H9 (cell line): ENCODE measurements at regions not wholly inside any gene's neighbourhood (a gene's known extent, or its start where the extent isn't known, plus 50 kb on each side); places are given as distances from the start of the nearest gene placed in this dataset.

ENCODE experiments used
- DNase-seq: peaks from one replicate; pipeline ENCODE4 v3.0.0-alpha.2; 2017
- H2AFZ ChIP-seq: one replicate; pipeline ENCODE4 v1.6.1; 2013; ENCODE audit warnings: mild to moderate bottlenecking, low read length, control low read depth, moderate library complexity
- H2AK5ac ChIP-seq: 2 replicates; pipeline ENCODE4 v1.6.1; 2013; ENCODE audit warnings: low read length, control low read depth, mixed read lengths; ENCODE audit not compliant: insufficient read length
- H2BK120ac ChIP-seq: one replicate; pipeline ENCODE4 v1.6.1; 2013; ENCODE audit warnings: low read depth, mild to moderate bottlenecking, low read length, control low read depth, inconsistent platforms; ENCODE audit not compliant: poor library complexity, severe bottlenecking
- H2BK12ac ChIP-seq: 2 replicates; pipeline ENCODE4 v1.6.1; 2013; ENCODE audit warnings: low read length, control low read depth, mixed read lengths, low read depth; ENCODE audit not compliant: insufficient read length
- H2BK15ac ChIP-seq: 2 replicates; pipeline ENCODE4 v1.6.1; 2013; ENCODE audit warnings: low read depth, low read length, control low read depth
- H2BK20ac ChIP-seq: one replicate; pipeline ENCODE4 v1.6.1; 2013; ENCODE audit warnings: low read depth, mild to moderate bottlenecking, low read length, control low read depth, inconsistent platforms; ENCODE audit not compliant: poor library complexity, severe bottlenecking
- H2BK5ac ChIP-seq: 2 replicates; pipeline ENCODE4 v1.6.1; 2013; ENCODE audit warnings: low read length, control low read depth, mixed read lengths; ENCODE audit not compliant: insufficient read length
- H3K14ac ChIP-seq: 2 replicates; pipeline ENCODE4 v1.6.1; 2013; ENCODE audit warnings: low read length, control low read depth; ENCODE audit not compliant: insufficient read depth
- H3K18ac ChIP-seq: 2 replicates; pipeline ENCODE4 v1.6.1; 2013; ENCODE audit warnings: low read depth, mild to moderate bottlenecking, mixed read lengths, low read length, control low read depth; ENCODE audit not compliant: insufficient read length
- H3K23ac ChIP-seq: 2 replicates; pipeline ENCODE4 v1.6.1; 2013; ENCODE audit warnings: low read length, control low read depth, mixed read lengths, low read depth; ENCODE audit not compliant: insufficient read length
- H3K23me2 ChIP-seq: 2 replicates; pipeline ENCODE4 v1.6.1; 2013; ENCODE audit warnings: low read depth, mild to moderate bottlenecking, mixed read lengths, low read length, control low read depth; ENCODE audit not compliant: insufficient read length, poor library complexity, severe bottlenecking
- H3K27ac ChIP-seq: 2 replicates; pipeline ENCODE4 v1.5.1; 2013; ENCODE audit warnings: low read length, control low read depth, mixed read lengths, low read depth; ENCODE audit not compliant: insufficient read length
- H3K27me3 ChIP-seq: 2 replicates; pipeline ENCODE4 v1.6.1; 2013; ENCODE audit warnings: low read length, control low read depth, inconsistent platforms; ENCODE audit not compliant: insufficient read depth
- H3K4ac ChIP-seq: 2 replicates; pipeline ENCODE4 v1.6.1; 2013; ENCODE audit warnings: low read depth, mild to moderate bottlenecking, control low read depth, inconsistent platforms, low read length, moderate library complexity
- H3K4me1 ChIP-seq: 2 replicates; pipeline ENCODE4 v1.6.1; 2013; ENCODE audit warnings: low read length, control low read depth, inconsistent platforms; ENCODE audit not compliant: insufficient read depth
- H3K4me2 ChIP-seq: 2 replicates; pipeline ENCODE4 v1.6.1; 2013; ENCODE audit warnings: low read length, control low read depth, mixed read lengths; ENCODE audit not compliant: insufficient read length, insufficient read depth
- H3K56ac ChIP-seq: 2 replicates; pipeline ENCODE4 v1.6.1; 2013; ENCODE audit warnings: low read depth, mild to moderate bottlenecking, mixed read lengths, low read length, control low read depth; ENCODE audit not compliant: insufficient read length
- H3K79me1 ChIP-seq: 2 replicates; pipeline ENCODE4 v1.6.1; 2013; ENCODE audit warnings: low read depth, mild to moderate bottlenecking, moderate library complexity, low read length, control low read depth, inconsistent platforms; ENCODE audit not compliant: insufficient read depth, poor library complexity, severe bottlenecking
- H3K79me2 ChIP-seq: 2 replicates; pipeline ENCODE4 v1.6.1; 2013; ENCODE audit warnings: low read length, control low read depth, inconsistent platforms; ENCODE audit not compliant: insufficient read depth
- H3K9ac ChIP-seq: 2 replicates; pipeline ENCODE4 v1.6.1; 2013; ENCODE audit warnings: low read length, control low read depth, mixed read lengths; ENCODE audit not compliant: insufficient read length; ENCODE audit errors: extremely low read depth
- H3K9me3 ChIP-seq: one replicate; pipeline ENCODE4 v1.6.1; 2013; ENCODE audit warnings: low read depth, low read length, inconsistent platforms; ENCODE audit not compliant: control insufficient read depth
- H3T11ph ChIP-seq: one replicate; pipeline ENCODE4 v1.6.1; 2013; ENCODE audit warnings: mild to moderate bottlenecking, low read length, control low read depth, inconsistent platforms
- H4K20me1 ChIP-seq: one replicate; pipeline ENCODE4 v1.6.1; 2013; ENCODE audit not compliant: control insufficient read depth, insufficient read length, insufficient read depth
- H4K5ac ChIP-seq: 2 replicates; pipeline ENCODE4 v1.6.1; 2013; ENCODE audit warnings: low read depth, mild to moderate bottlenecking, mixed read lengths, low read length, control low read depth; ENCODE audit not compliant: insufficient read length
- H4K8ac ChIP-seq: replicated peaks from 2 replicates; pipeline ENCODE4 v1.6.1; 2013; ENCODE audit warnings: low read length, control low read depth, mixed read lengths, low read depth; ENCODE audit not compliant: insufficient read length
- H4K91ac ChIP-seq: 2 replicates; pipeline ENCODE4 v1.6.1; 2013; ENCODE audit warnings: low read depth, mild to moderate bottlenecking, moderate library complexity, mixed read lengths, low read length, control low read depth; ENCODE audit not compliant: insufficient read length
- H3K27ac Mint-ChIP-seq, 3 experiments: 2 replicates in 2 of 3; 3 replicates in 1 of 3; pipeline ENCODE4 v1.8.0; 2020 to 2021; ENCODE audit warnings: mixed read lengths in 3 of 3, mild to moderate bottlenecking in 1 of 3, moderate library complexity in 1 of 3
- H3K27me3 Mint-ChIP-seq: 2 replicates; pipeline ENCODE4 v1.8.0; 2021; ENCODE audit warnings: low read depth, mild to moderate bottlenecking, moderate library complexity, mixed read lengths
- H3K36me3 Mint-ChIP-seq, 3 experiments: 2 replicates in 2 of 3; 3 replicates in 1 of 3; pipeline ENCODE4 v1.8.0; 2020 to 2021; ENCODE audit warnings: low read depth in 3 of 3, mixed read lengths in 3 of 3; ENCODE audit not compliant: insufficient read depth in 1 of 3
- H3K4me1 Mint-ChIP-seq, 2 experiments: 2 replicates each; pipeline ENCODE4 v1.8.0; 2020; ENCODE audit warnings: mixed read lengths in 2 of 2
- H3K4me3 Mint-ChIP-seq, 2 experiments: 2 replicates in 1 of 2; 3 replicates in 1 of 2; pipeline ENCODE4 v1.8.0; 2020 to 2021; ENCODE audit warnings: mild to moderate bottlenecking in 2 of 2, mixed read lengths in 2 of 2, moderate library complexity in 1 of 2
- H3K9me3 Mint-ChIP-seq, 2 experiments: 2 replicates in 1 of 2; 3 replicates in 1 of 2; pipeline ENCODE4 v1.8.0; 2020; ENCODE audit warnings: mild to moderate bottlenecking in 2 of 2, mixed read lengths in 2 of 2, moderate library complexity in 1 of 2
- WGBS: extraction: QIAGEN DNeasy Blood & Tissue Kit; methylation state at CpG from one replicate; pipeline ENCODE4 v1.1.7; 2013; ENCODE audit warnings: missing lambda C conversion rate, low lambda C conversion rate, mixed read lengths; ENCODE audit not compliant: insufficient read length; ENCODE audit errors: extremely low coverage; 5-methylcytosine and 5-hydroxymethylcytosine counted together
- TF ChIP-seq, protein P1 (sequence below): fragments of 200-600 bp; sonication (generic); conservative IDR thresholded peaks from 3 replicates; pipeline ENCODE4 v1.8.0; 2021; ENCODE audit warnings: antibody characterized with exemption, mild to moderate bottlenecking

DNA sequence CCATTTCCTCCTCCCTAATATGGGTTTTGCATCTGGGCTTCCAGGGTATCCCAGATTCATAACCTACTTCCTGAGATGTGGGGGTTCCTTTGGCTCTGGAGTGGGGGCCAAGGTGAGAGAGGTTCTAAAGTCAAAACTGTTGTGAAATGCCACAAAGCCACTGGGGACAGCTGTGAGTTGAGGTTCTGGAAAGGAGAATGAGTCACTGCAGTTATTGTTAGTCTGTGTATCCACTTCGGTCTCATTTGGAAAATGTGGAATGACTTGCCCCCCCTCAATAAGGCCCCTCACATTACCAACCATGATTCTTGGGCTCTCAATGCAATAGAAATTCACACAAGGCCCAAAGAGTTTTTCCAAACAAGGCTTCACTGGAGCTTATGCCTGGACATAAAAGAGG lies 51.1 kb upstream of the LGALSL start:
- Histone ChIP-seq H2BK20ac (no peak overlapping the region), H3T11ph (no peak overlapping the region), H3K9me3 (no peaks in the 10 kb centered on the region), H4K5ac (no peak overlapping the region), H3K56ac (no peak overlapping the region), H3K27me3 (no peaks in the 10 kb centered on the region), H3K79me2 (no peaks in the 10 kb centered on the region), H3K14ac (no peak overlapping the region), H3K4ac (no peak overlapping the region), H4K91ac (no peak overlapping the region), H2BK12ac (no peak overlapping the region), H3K23ac (no peak overlapping the region), H3K9ac (no peak overlapping the region), H2BK120ac (no peak overlapping the region), H2AFZ (no peak overlapping the region), H4K8ac (no peak overlapping the region), H2AK5ac (no peak overlapping the region), H3K4me2 (no peak overlapping the region), H3K23me2 (peaks cover 5% of the 10 kb centered on the region), H3K79me1 (no peaks in the 10 kb centered on the region), H3K18ac (no peak overlapping the region), H2BK15ac (no peak overlapping the region), H3K27ac (no peak overlapping the region), H3K4me1 (peaks cover 16% of the 10 kb centered on the region), H2BK5ac (no peak overlapping the region), H4K20me1 (no peaks in the 10 kb centered on the region)
- Mint-ChIP-seq H3K4me3 (no peak overlapping the region; a peak in 1 of 5 replicates), H3K4me1 (peaks cover 44 to 55% of the 10 kb centered on the region in 2 experiments), H3K36me3 (0 out of 7 replicates have a peak, but pooled peaks cover 0 to 1% (median 0%) of the 10 kb centered on the region in 3 experiments), H3K27me3 (no peaks in the 10 kb centered on the region), H3K9me3 (no peaks in the 10 kb centered on the region), H3K27ac (peak overlapping the region in 2 of 3 experiments; percentile 62 to 92; a peak in 3 of 7 replicates)
- WGBS: no CpG with 5 or more reads among the region's 1 CpG
- TF ChIP-seq, protein P1, sequence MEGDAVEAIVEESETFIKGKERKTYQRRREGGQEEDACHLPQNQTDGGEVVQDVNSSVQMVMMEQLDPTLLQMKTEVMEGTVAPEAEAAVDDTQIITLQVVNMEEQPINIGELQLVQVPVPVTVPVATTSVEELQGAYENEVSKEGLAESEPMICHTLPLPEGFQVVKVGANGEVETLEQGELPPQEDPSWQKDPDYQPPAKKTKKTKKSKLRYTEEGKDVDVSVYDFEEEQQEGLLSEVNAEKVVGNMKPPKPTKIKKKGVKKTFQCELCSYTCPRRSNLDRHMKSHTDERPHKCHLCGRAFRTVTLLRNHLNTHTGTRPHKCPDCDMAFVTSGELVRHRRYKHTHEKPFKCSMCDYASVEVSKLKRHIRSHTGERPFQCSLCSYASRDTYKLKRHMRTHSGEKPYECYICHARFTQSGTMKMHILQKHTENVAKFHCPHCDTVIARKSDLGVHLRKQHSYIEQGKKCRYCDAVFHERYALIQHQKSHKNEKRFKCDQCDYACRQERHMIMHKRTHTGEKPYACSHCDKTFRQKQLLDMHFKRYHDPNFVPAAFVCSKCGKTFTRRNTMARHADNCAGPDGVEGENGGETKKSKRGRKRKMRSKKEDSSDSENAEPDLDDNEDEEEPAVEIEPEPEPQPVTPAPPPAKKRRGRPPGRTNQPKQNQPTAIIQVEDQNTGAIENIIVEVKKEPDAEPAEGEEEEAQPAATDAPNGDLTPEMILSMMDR: no peak
- no peak for DNase-seq
